Activated naive CD4-positive, alpha-beta T cell treated with anti-CD3 and anti-CD28 coated beads, Interleukin-2, amount 50 U/mL, for 24 hours (primary cell): ENCODE measurements at regions not wholly inside any gene's neighbourhood (a gene's known extent, or its start where the extent isn't known, plus 50 kb on each side); places are given as distances from the start of the nearest gene placed in this dataset.

Experiments used
- H3K27ac Mint-ChIP-seq: one replicate; pipeline ENCODE4 v1.8.0; 2021; ENCODE audit warnings: mild to moderate bottlenecking, mixed read lengths
- H3K27me3 Mint-ChIP-seq: one replicate; pipeline ENCODE4 v1.8.0; 2021; ENCODE audit warnings: mixed read lengths
- H3K36me3 Mint-ChIP-seq: one replicate; pipeline ENCODE4 v1.8.0; 2021; ENCODE audit warnings: mixed read lengths
- H3K4me1 Mint-ChIP-seq: one replicate; pipeline ENCODE4 v1.8.0; 2021; ENCODE audit warnings: mixed read lengths
- H3K4me3 Mint-ChIP-seq: one replicate; pipeline ENCODE4 v1.8.0; 2021; ENCODE audit warnings: mild to moderate bottlenecking, mixed read lengths
- H3K9me3 Mint-ChIP-seq: one replicate; pipeline ENCODE4 v1.8.0; 2021; ENCODE audit warnings: mixed read lengths

- Mint-ChIP-seq H3K4me1 (no peaks in the 10 kb centered on the region), H3K4me3 (no peak overlapping the region), H3K27ac (no peak overlapping the region), H3K27me3 (peaks cover 7% of the 10 kb centered on the region), H3K36me3 (no peaks in the 10 kb centered on the region), H3K9me3 (no peaks in the 10 kb centered on the region)
Measured at GRCh38 chr4:112926819-112927218, 122.6 kb upstream of the ANK2 start.

DNA sequence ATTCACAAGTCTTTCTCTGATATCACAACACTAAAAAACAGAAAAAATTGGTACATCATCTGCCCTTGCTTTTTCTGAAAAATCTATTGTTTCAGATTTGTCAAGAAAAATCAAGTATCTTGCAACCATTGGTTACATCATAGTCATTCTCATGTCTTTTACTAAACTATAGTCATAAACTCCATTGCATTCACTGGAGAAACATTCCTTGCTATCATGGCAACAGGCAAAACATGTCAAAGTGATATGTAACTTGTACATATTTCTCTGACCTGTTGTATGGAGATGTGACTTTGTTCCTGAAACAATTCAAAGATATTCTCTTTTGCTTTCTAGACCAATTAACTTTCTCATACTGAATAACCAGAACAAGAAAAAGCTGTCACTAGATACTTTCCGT is 121.9 kb upstream of the ANK2 start:
- Mint-ChIP-seq H3K4me1 (no peaks in the 10 kb centered on the region), H3K27me3 (peaks cover 5% of the 10 kb centered on the region), H3K27ac (no peak overlapping the region), H3K36me3 (no peaks in the 10 kb centered on the region), H3K4me3 (no peak overlapping the region), H3K9me3 (no peaks in the 10 kb centered on the region)

GRCh38 chr4:112931001-112931400 is 118.5 kb upstream of the ANK2 start:
- Mint-ChIP-seq H3K27me3 (peaks cover 5% of the 10 kb centered on the region), H3K27ac (no peak overlapping the region), H3K9me3 (no peaks in the 10 kb centered on the region), H3K4me1 (no peaks in the 10 kb centered on the region), H3K36me3 (no peaks in the 10 kb centered on the region), H3K4me3 (no peak overlapping the region)

DNA sequence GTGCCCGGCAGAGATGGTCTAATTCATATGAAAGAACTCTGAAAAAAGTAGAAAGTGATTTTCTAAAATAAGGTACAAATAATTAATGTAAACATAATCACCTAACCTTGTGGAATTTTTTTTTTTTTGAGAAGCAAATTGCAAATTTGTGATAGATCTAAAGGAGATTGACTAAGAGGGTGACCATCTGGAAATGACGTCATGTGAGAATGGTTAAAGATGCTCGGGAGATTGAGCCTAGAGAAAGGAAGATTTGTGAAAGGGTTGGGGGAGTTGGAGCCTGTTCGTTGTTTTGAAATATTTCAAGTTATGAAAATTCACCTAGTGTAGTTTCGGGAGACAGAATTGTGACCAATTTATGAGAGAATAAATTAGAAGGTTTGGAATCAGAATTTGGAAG is 115.7 kb upstream of the ANK2 start:
- Mint-ChIP-seq H3K9me3 (no peaks in the 10 kb centered on the region), H3K36me3 (no peaks in the 10 kb centered on the region), H3K27ac (no peak overlapping the region), H3K4me1 (no peaks in the 10 kb centered on the region), H3K27me3 (peaks cover 5% of the 10 kb centered on the region), H3K4me3 (no peak overlapping the region)

GRCh38 chr4:112938461-112939058 is 110.9 kb upstream of the ANK2 start:
- H3K27me3 Mint-ChIP-seq, result peaks cover 10% of the 10 kb centered on the region

DNA sequence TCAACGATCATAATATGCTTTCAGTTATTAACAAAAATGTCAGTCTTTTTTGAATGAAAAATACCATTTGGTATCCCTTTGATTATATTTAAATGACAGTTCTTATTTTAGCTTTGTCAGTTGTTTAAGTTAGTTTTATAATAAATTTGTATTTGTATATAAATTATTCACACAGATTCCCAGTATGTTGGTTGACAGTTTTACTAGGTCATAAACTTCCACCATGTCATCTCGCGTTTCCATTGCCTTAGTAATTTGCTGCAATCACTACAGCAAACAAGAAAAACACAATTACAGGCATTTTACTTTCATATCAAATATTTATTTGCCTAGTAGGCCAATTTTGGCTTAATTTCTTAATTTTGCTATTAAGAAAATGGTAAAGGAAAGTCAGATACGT is 109.6 kb upstream of the ANK2 start:
- Mint-ChIP-seq H3K9me3 (no peaks in the 10 kb centered on the region), H3K4me3 (no peak overlapping the region), H3K36me3 (no peaks in the 10 kb centered on the region), H3K4me1 (no peaks in the 10 kb centered on the region), H3K27me3 (peaks cover 11% of the 10 kb centered on the region), H3K27ac (no peak overlapping the region)

More at GRCh38 chr4:112938461-112939058, 110.9 kb upstream of the ANK2 start:
- H3K27ac Mint-ChIP-seq, result no peak overlapping the region
- H3K36me3 Mint-ChIP-seq, result no peaks in the 10 kb centered on the region
- no peak overlapping the region for H3K4me3 Mint-ChIP-seq
- H3K4me1 Mint-ChIP-seq, result no peaks in the 10 kb centered on the region
- no peaks in the 10 kb centered on the region for H3K9me3 Mint-ChIP-seq

DNA sequence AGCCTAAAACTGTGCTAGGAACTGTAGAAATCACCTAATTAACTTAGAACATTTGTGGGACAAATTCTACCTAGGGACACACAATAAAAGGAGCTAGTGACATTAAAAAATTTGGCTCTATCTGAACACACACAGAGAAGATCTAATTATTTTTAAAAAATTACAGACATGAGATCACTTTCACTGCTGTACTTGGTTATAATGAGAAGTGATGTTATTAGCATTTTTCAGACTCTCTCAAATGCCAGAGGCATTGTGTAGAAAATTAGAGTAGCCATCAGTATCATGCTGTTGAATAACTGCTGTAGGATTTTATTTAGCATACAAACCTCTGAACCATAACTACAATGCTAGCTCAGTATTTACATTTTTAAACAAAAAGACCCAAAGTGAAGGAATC is 109.1 kb upstream of the ANK2 start:
- no peak overlapping the region for H3K4me3 Mint-ChIP-seq
- H3K27ac Mint-ChIP-seq, result no peak overlapping the region
- H3K9me3 Mint-ChIP-seq, result no peaks in the 10 kb centered on the region
- no peaks in the 10 kb centered on the region for H3K4me1 Mint-ChIP-seq
- no peaks in the 10 kb centered on the region for H3K36me3 Mint-ChIP-seq
- H3K27me3 Mint-ChIP-seq, result peaks cover 11% of the 10 kb centered on the region

GRCh38 chr4:112942077-112942476 is 107.4 kb upstream of the ANK2 start:
- H3K27ac Mint-ChIP-seq, result no peak overlapping the region
- no peaks in the 10 kb centered on the region for H3K4me1 Mint-ChIP-seq
- H3K4me3 Mint-ChIP-seq, result no peak overlapping the region
- no peaks in the 10 kb centered on the region for H3K36me3 Mint-ChIP-seq
- peaks cover 12% of the 10 kb centered on the region for H3K27me3 Mint-ChIP-seq
- H3K9me3 Mint-ChIP-seq, result no peaks in the 10 kb centered on the region

DNA sequence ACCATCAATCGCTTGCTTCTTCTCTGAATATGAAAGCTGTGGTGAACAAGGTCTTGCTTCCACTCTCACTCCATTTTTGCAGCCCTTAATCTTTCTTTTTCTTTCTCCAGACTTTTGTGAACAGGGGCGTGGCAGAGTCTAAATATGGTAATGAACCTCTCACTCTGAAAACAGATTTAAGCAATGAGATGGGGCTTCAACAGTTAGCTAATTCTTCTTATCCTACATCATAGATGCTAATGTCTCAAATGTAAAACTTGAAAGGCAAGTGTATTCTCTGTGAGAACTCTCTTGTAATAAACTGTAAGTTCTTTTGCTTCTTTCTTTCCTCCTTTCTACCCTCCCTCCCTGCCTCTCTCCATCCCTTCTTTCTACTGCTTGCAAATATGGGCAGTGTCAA is 106.5 kb upstream of the ANK2 start:
- H3K4me3 Mint-ChIP-seq, result no peak overlapping the region
- H3K27me3 Mint-ChIP-seq, result peaks cover 12% of the 10 kb centered on the region
- no peaks in the 10 kb centered on the region for H3K9me3 Mint-ChIP-seq
- no peaks in the 10 kb centered on the region for H3K36me3 Mint-ChIP-seq
- no peak overlapping the region for H3K27ac Mint-ChIP-seq
- H3K4me1 Mint-ChIP-seq, result no peaks in the 10 kb centered on the region

DNA sequence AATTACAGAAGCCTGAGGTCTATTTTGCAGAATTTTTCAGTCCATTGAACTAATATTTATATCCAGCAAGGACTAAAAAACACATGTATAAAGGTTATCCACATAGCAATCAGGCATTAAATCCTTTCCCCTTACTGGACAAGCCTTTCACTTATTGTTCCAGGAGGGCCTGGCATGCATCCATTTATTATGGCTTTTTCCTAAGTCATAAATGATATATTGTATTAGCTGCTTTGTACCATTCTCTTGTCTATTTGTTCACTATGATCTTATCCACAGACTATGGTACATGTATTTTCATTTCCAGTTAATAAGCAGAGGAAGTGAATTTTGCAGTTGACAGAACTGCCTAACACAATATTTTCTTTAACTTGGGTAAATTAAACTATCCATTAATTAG is 105.4 kb upstream of the ANK2 start:
- no peaks in the 10 kb centered on the region for H3K36me3 Mint-ChIP-seq
- H3K9me3 Mint-ChIP-seq, result no peaks in the 10 kb centered on the region
- no peak overlapping the region for H3K4me3 Mint-ChIP-seq
- H3K27ac Mint-ChIP-seq, result no peak overlapping the region
- no peaks in the 10 kb centered on the region for H3K4me1 Mint-ChIP-seq
- peaks cover 12% of the 10 kb centered on the region for H3K27me3 Mint-ChIP-seq

GRCh38 chr4:112946127-112946526 is 103.3 kb upstream of the ANK2 start:
- no peak overlapping the region for H3K27ac Mint-ChIP-seq
- no peak overlapping the region for H3K4me3 Mint-ChIP-seq
- H3K36me3 Mint-ChIP-seq, result no peaks in the 10 kb centered on the region
- no peaks in the 10 kb centered on the region for H3K9me3 Mint-ChIP-seq
- H3K4me1 Mint-ChIP-seq, result no peaks in the 10 kb centered on the region
- peaks cover 13% of the 10 kb centered on the region for H3K27me3 Mint-ChIP-seq

- Mint-ChIP-seq H3K27ac (no peak overlapping the region), H3K4me3 (no peak overlapping the region), H3K27me3 (peaks cover 18% of the 10 kb centered on the region), H3K36me3 (no peaks in the 10 kb centered on the region), H3K4me1 (no peaks in the 10 kb centered on the region), H3K9me3 (no peaks in the 10 kb centered on the region)
Measured at GRCh38 chr4:112947616-112948015, 101.8 kb upstream of the ANK2 start.

DNA sequence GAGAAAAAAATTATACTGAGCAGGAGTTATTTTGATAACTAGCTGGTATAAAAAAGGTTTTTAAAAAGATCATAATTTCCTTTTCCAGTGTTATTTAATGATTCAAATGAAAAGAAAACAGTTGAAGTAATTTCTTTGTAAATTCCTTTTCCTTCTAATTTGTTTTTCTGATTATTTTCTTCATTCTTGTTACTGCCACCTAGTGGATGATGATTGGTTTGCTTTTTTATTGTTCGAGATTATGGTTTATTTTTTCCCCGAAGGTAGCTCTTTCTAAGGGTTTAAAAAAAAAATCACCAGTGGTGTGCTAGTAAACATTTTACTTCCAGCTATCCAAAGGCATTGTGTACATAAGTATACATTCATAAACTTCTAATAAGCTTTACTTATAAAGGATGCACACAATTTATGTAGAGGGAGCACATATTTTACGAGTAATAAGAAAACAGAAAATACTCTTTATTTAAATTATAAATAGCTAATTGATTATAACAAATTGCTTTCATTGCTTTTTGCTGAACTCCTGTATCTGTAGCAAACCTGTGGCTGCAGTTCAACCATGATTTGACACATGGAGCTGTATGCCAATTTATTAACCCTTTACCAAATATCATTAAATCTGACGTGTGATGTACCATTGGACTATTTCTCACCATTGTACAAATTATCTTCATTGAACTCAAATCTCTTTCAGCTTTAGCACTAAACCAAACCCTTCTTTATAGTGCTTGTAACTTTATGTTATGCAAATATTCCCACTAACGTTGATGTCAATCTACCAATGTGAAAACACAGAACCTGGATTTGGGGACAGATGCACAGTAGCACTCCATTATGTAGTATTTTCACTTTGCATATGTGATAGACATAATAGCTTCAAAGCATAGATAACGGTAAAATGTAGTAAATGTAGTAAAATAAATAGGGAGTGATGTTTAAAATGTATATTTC is 97.8 kb upstream of the ANK2 start:
- Mint-ChIP-seq H3K9me3 (no peaks in the 10 kb centered on the region), H3K27ac (no peak overlapping the region), H3K36me3 (no peaks in the 10 kb centered on the region)

DNA sequence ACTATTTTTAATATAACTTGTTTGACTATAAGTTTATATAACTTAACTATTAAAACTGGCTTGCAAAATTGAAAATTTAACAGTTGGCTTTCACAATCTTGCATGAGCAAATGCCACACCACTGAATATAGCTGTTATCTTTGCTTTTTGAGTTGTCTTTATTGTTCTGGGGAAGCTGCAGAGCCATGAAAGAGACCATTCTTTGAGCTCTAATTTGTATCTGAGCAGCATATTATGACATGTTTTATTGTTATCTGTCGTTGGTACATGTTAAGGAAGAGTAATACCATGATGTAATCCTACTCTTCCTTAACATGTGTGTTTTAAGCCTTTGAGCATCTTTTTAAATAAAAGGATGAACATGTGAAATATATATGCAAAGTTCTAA is 97.1 kb upstream of the ANK2 start:
- Mint-ChIP-seq H3K4me1 (no peaks in the 10 kb centered on the region), H3K4me3 (no peak overlapping the region), H3K36me3 (no peaks in the 10 kb centered on the region), H3K27me3 (peaks cover 13% of the 10 kb centered on the region), H3K9me3 (no peaks in the 10 kb centered on the region), H3K27ac (no peak overlapping the region)

More for the DNA sequence above, 97.8 kb upstream of the ANK2 start:
- no peak overlapping the region for H3K4me3 Mint-ChIP-seq
- peaks cover 13% of the 10 kb centered on the region for H3K27me3 Mint-ChIP-seq
- no peaks in the 10 kb centered on the region for H3K4me1 Mint-ChIP-seq

DNA sequence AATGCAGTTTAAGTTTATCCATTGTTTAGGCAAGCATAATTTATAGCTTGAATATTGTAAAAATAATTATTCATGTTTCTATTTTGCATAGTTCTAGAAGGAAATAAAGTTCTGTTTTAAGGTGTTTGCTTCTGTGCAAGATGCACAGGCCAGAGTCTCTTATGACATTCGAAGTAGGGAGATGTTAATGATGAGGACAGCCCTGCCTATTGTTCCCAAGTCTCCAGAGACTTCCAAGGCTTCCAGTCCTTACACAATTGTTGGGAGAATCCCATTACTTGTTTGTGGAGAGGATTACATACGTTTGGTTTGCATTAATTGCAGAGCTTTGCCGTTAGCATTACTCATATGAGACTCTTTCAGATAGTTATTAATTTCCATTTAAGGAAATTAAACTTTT is 96.2 kb upstream of the ANK2 start:
- Mint-ChIP-seq H3K36me3 (no peaks in the 10 kb centered on the region), H3K27ac (no peak overlapping the region), H3K4me1 (no peaks in the 10 kb centered on the region), H3K9me3 (no peaks in the 10 kb centered on the region), H3K27me3 (peaks cover 13% of the 10 kb centered on the region), H3K4me3 (no peak overlapping the region)

DNA sequence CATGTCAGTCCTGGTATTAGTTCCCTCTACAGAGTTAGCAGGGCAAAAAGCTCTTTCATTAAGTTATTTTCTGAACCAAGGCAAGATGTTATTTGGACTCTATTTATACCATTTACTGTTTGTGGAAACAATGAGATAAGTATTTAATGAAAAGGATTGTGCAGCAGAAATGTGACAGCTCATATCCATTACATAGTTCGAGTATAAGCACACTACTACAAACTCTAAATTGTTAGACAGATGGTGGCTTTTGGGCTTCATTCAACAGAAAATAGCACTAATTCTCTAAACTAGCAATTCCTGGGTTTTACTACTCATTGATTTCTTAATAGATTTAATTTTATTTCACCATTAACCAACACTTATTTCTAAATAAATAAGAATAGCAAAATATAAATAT is 95.2 kb upstream of the ANK2 start:
- no peak overlapping the region for H3K4me3 Mint-ChIP-seq
- no peak overlapping the region for H3K27ac Mint-ChIP-seq
- no peaks in the 10 kb centered on the region for H3K36me3 Mint-ChIP-seq
- peaks cover 11% of the 10 kb centered on the region for H3K27me3 Mint-ChIP-seq
- no peaks in the 10 kb centered on the region for H3K4me1 Mint-ChIP-seq
- H3K9me3 Mint-ChIP-seq, result no peaks in the 10 kb centered on the region
